WTC11 (cell line): ENCODE measurements at regions not wholly inside any gene's neighbourhood (a gene's known extent, or its start where the extent isn't known, plus 50 kb on each side); places are given as distances from the start of the nearest gene placed in this dataset.

Source experiments
- ATAC-seq: fragments of 200-7000 bp; cut with Tn5 transposase; 2 replicates; pipeline ENCODE4 v1.10.0; 2021; ENCODE audit warnings: mild to moderate bottlenecking, moderate library complexity
- CTCF ChIA-PET: fragments of 300-600 bp; sonication (Branson Sonifier 250); formaldehyde crosslinking; loops from one replicate; lab custom pipeline; 2021; ENCODE audit warnings: antibody characterized with exemption; lab: Charles Lee
- POLR2A ChIA-PET: fragments of 350-600 bp; sonication (Branson Sonifier 250); formaldehyde crosslinking; loops from one replicate; lab custom pipeline; 2021; ENCODE audit warnings: antibody characterized with exemption; lab: Charles Lee
- DNase-seq: peaks from one replicate; pipeline ENCODE4 v3.0.0; 2021; ENCODE audit warnings: low spot score
- H3K27ac Mint-ChIP-seq: 2 replicates; pipeline ENCODE4 v1.8.0; 2021; ENCODE audit warnings: mixed read lengths
- H3K27me3 Mint-ChIP-seq: 2 replicates; pipeline ENCODE4 v1.8.0; 2021; ENCODE audit warnings: low read depth, mild to moderate bottlenecking, moderate library complexity, mixed read lengths
- H3K36me3 Mint-ChIP-seq: 2 replicates; pipeline ENCODE4 v1.8.0; 2021; ENCODE audit warnings: mixed read lengths
- H3K4me1 Mint-ChIP-seq: 2 replicates; pipeline ENCODE4 v1.8.0; 2022; ENCODE audit warnings: mixed read lengths
- H3K4me3 Mint-ChIP-seq: 2 replicates; pipeline ENCODE4 v1.8.0; 2021; ENCODE audit warnings: mild to moderate bottlenecking, moderate library complexity, mixed read lengths
- H3K9me3 Mint-ChIP-seq: 2 replicates; pipeline ENCODE4 v1.8.0; 2021; ENCODE audit warnings: mixed read lengths
- CREB1 ChIP-seq: sonication (generic); formaldehyde crosslinking; IDR thresholded peaks from 2 replicates; pipeline ENCODE4 v1.8.0; 2023; ENCODE audit warnings: mild to moderate bottlenecking, missing genetic modification reagents
- GTF2I ChIP-seq: fragments of 250-450 bp; sonication (Bioruptor Pico); conservative IDR thresholded peaks from 2 replicates; pipeline ENCODE4 v1.4.0; 2021; ENCODE audit warnings: mild to moderate bottlenecking
- JUN ChIP-seq: sonication (generic); formaldehyde crosslinking; IDR thresholded peaks from 2 replicates; pipeline ENCODE4 v1.8.0; 2023; ENCODE audit warnings: mild to moderate bottlenecking, missing genetic modification reagents
- NFATC4 ChIP-seq: fragments of 250-450 bp; sonication (Bioruptor Pico); IDR thresholded peaks from 2 replicates; pipeline ENCODE4 v1.9.0; 2021; ENCODE audit warnings: mild to moderate bottlenecking
- NR3C1 ChIP-seq: sonication (generic); formaldehyde crosslinking; conservative IDR thresholded peaks from 2 replicates; pipeline ENCODE4 v1.8.1; 2023; ENCODE audit warnings: low read depth, mild to moderate bottlenecking, missing genetic modification reagents
- SMAD3 ChIP-seq: sonication (generic); formaldehyde crosslinking; IDR thresholded peaks from 2 replicates; pipeline ENCODE4 v1.8.0; 2022; ENCODE audit warnings: missing genetic modification reagents, mild to moderate bottlenecking, borderline replicate concordance
- SOX15 ChIP-seq: fragments of 250-450 bp; sonication (Bioruptor Pico); IDR thresholded peaks from 2 replicates; pipeline ENCODE4 v1.9.0; 2021; ENCODE audit warnings: mild to moderate bottlenecking
- SP1 ChIP-seq: sonication (generic); formaldehyde crosslinking; conservative IDR thresholded peaks from 2 replicates; pipeline ENCODE4 v1.8.1; 2022; ENCODE audit warnings: missing genetic modification reagents
- ZBTB21 ChIP-seq: sonication (generic); formaldehyde crosslinking; IDR thresholded peaks from 2 replicates; pipeline ENCODE4 v1.8.1; 2023; ENCODE audit warnings: mild to moderate bottlenecking, missing genetic modification reagents, borderline replicate concordance
- ZNF263 ChIP-seq: sonication (generic); formaldehyde crosslinking; IDR thresholded peaks from 2 replicates; pipeline ENCODE4 v1.8.1; 2022; ENCODE audit warnings: low read depth, mild to moderate bottlenecking, moderate library complexity, missing genetic modification reagents
- ZNF416 ChIP-seq: fragments of 250-450 bp; sonication (Bioruptor Pico); IDR thresholded peaks from 2 replicates; pipeline ENCODE4 v1.9.0; 2021; ENCODE audit warnings: mild to moderate bottlenecking, inconsistent platforms
- TF ChIP-seq, protein P1 (sequence below): fragments of 250-450 bp; sonication (Bioruptor Pico); IDR thresholded peaks from 2 replicates; pipeline ENCODE4 v1.9.0; 2021; ENCODE audit warnings: mild to moderate bottlenecking
- TF ChIP-seq, protein P2 (sequence below): fragments of 250-450 bp; sonication (Bioruptor Pico); conservative IDR thresholded peaks from 2 replicates; pipeline ENCODE4 v1.9.0; 2021; ENCODE audit warnings: mild to moderate bottlenecking
- TF ChIP-seq, protein P3 (sequence below): fragments of 250-450 bp; sonication (Bioruptor Pico); IDR thresholded peaks from 2 replicates; pipeline ENCODE4 v1.9.0; 2021; ENCODE audit warnings: moderate library complexity, mild to moderate bottlenecking, inconsistent platforms, borderline replicate concordance
- TF ChIP-seq, protein P4 (sequence below): sonication (generic); formaldehyde crosslinking; IDR thresholded peaks from 2 replicates; pipeline ENCODE4 v1.8.0; 2022; ENCODE audit warnings: mild to moderate bottlenecking, missing genetic modification reagents
- TF ChIP-seq, protein P5 (sequence below): fragments of 200-600 bp; IDR thresholded peaks from 2 replicates; pipeline ENCODE4 v1.8.0; 2022; ENCODE audit warnings: antibody characterized with exemption
- TF ChIP-seq, protein P6 (sequence below): sonication (generic); formaldehyde crosslinking; IDR thresholded peaks from 2 replicates; pipeline ENCODE4 v1.8.1; 2023; ENCODE audit warnings: mild to moderate bottlenecking, missing genetic modification reagents
- TF ChIP-seq, protein P7 (sequence below): sonication (generic); formaldehyde crosslinking; IDR thresholded peaks from 2 replicates; pipeline ENCODE4 v1.8.1; 2022; ENCODE audit warnings: mild to moderate bottlenecking, moderate library complexity, missing genetic modification reagents

DNA sequence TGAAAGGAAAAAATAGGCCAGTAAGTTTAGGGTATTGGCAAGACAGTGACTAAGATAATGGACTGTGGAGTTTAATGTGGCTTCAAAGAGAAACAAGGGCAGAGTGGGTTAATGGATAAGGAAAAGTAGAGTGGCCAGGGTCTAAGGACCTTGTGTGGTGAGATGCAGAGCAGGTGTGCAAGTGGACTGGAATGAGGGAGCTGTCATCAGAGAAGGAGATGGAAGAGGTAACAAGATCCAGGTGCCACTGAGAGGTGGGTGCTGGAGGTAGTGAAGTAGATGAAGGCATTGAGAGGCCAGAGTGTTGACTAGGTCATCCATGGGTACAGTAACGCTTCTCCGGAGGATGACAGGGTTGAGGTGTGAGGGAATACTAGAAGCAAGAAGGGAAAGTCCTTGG, 136.1 kb downstream of the QRSL1 start:
- ATAC-seq, result no peak
- no peak overlapping the region for H3K27ac Mint-ChIP-seq
- ChIA-PET POLR2A (no interaction called here), CTCF (no interaction called here)
- no peak overlapping the region for H3K4me3 Mint-ChIP-seq
- H3K36me3 Mint-ChIP-seq, result peaks cover 18% of the 10 kb centered on the region
- H3K9me3 Mint-ChIP-seq, result peaks cover 27% of the 10 kb centered on the region
- no peak for DNase-seq
- H3K4me1 Mint-ChIP-seq, result no peaks in the 10 kb centered on the region
- TF ChIP-seq, protein P1, sequence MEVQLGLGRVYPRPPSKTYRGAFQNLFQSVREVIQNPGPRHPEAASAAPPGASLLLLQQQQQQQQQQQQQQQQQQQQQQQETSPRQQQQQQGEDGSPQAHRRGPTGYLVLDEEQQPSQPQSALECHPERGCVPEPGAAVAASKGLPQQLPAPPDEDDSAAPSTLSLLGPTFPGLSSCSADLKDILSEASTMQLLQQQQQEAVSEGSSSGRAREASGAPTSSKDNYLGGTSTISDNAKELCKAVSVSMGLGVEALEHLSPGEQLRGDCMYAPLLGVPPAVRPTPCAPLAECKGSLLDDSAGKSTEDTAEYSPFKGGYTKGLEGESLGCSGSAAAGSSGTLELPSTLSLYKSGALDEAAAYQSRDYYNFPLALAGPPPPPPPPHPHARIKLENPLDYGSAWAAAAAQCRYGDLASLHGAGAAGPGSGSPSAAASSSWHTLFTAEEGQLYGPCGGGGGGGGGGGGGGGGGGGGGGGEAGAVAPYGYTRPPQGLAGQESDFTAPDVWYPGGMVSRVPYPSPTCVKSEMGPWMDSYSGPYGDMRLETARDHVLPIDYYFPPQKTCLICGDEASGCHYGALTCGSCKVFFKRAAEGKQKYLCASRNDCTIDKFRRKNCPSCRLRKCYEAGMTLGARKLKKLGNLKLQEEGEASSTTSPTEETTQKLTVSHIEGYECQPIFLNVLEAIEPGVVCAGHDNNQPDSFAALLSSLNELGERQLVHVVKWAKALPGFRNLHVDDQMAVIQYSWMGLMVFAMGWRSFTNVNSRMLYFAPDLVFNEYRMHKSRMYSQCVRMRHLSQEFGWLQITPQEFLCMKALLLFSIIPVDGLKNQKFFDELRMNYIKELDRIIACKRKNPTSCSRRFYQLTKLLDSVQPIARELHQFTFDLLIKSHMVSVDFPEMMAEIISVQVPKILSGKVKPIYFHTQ, result no peak
- TF ChIP-seq NFATC4 (no peak), ZBTB21 (no peak), SOX15 (CRISPR knock-in tag) (no peak), SMAD3 (no peak), ZNF416 (CRISPR knock-in tag) (no peak), JUN (CRISPR knock-in tag) (no peak), SP1 (no peak), CREB1 (no peak), ZNF263 (CRISPR knock-in tag) (no peak), GTF2I (CRISPR knock-in tag) (no peak), NR3C1 (no peak)
- TF ChIP-seq, protein P2, sequence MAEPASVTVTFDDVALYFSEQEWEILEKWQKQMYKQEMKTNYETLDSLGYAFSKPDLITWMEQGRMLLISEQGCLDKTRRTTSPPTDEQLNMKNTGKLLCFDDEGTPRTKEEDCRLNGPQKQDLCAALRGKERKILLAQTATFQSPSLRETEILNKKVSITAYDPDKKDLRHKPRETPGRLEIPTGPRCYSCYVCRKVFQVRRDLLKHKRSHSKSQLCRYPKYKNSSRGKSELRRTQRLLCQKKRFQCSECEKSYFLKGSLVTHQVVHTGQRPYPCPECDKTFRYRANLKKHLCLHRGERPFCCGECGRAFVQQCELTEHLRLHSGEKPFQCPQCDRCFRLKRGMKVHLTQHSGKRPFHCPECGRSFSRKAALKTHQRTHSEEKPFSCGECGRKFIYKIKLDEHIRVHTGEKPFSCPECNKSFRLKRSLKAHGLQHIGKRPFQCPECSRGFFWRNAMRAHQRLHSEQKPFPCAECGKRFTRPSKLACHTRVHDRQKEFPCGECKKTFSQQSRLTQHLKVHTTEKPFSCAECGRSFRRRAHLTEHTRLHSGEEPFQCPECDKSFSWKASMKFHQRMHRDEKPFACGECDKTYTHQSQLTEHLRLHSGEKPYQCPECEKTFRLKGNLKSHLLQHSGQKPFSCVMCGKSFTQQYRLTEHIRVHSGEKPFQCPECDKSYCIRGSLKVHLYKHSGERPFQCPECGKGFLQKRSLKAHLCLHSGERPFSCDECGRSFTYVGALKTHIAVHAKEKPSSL, result no peak
- TF ChIP-seq, protein P3, sequence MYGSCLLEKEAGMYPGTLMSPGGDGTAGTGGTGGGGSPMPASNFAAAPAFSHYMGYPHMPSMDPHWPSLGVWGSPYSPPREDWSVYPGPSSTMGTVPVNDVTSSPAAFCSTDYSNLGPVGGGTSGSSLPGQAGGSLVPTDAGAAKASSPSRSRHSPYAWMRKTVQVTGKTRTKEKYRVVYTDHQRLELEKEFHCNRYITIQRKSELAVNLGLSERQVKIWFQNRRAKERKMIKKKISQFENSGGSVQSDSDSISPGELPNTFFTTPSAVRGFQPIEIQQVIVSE (CRISPR knock-in tag), result no peak
- TF ChIP-seq, protein P4, sequence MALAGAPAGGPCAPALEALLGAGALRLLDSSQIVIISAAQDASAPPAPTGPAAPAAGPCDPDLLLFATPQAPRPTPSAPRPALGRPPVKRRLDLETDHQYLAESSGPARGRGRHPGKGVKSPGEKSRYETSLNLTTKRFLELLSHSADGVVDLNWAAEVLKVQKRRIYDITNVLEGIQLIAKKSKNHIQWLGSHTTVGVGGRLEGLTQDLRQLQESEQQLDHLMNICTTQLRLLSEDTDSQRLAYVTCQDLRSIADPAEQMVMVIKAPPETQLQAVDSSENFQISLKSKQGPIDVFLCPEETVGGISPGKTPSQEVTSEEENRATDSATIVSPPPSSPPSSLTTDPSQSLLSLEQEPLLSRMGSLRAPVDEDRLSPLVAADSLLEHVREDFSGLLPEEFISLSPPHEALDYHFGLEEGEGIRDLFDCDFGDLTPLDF (CRISPR knock-in tag), result no peak
- TF ChIP-seq, protein P5, sequence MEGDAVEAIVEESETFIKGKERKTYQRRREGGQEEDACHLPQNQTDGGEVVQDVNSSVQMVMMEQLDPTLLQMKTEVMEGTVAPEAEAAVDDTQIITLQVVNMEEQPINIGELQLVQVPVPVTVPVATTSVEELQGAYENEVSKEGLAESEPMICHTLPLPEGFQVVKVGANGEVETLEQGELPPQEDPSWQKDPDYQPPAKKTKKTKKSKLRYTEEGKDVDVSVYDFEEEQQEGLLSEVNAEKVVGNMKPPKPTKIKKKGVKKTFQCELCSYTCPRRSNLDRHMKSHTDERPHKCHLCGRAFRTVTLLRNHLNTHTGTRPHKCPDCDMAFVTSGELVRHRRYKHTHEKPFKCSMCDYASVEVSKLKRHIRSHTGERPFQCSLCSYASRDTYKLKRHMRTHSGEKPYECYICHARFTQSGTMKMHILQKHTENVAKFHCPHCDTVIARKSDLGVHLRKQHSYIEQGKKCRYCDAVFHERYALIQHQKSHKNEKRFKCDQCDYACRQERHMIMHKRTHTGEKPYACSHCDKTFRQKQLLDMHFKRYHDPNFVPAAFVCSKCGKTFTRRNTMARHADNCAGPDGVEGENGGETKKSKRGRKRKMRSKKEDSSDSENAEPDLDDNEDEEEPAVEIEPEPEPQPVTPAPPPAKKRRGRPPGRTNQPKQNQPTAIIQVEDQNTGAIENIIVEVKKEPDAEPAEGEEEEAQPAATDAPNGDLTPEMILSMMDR, result no peak
- TF ChIP-seq, protein P6, sequence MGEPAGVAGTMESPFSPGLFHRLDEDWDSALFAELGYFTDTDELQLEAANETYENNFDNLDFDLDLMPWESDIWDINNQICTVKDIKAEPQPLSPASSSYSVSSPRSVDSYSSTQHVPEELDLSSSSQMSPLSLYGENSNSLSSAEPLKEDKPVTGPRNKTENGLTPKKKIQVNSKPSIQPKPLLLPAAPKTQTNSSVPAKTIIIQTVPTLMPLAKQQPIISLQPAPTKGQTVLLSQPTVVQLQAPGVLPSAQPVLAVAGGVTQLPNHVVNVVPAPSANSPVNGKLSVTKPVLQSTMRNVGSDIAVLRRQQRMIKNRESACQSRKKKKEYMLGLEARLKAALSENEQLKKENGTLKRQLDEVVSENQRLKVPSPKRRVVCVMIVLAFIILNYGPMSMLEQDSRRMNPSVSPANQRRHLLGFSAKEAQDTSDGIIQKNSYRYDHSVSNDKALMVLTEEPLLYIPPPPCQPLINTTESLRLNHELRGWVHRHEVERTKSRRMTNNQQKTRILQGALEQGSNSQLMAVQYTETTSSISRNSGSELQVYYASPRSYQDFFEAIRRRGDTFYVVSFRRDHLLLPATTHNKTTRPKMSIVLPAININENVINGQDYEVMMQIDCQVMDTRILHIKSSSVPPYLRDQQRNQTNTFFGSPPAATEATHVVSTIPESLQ, result no peak
- TF ChIP-seq, protein P7, sequence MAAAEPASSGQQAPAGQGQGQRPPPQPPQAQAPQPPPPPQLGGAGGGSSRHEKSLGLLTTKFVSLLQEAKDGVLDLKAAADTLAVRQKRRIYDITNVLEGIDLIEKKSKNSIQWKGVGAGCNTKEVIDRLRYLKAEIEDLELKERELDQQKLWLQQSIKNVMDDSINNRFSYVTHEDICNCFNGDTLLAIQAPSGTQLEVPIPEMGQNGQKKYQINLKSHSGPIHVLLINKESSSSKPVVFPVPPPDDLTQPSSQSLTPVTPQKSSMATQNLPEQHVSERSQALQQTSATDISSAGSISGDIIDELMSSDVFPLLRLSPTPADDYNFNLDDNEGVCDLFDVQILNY (CRISPR knock-in tag), result no peak
- H3K27me3 Mint-ChIP-seq, result no peaks in the 10 kb centered on the region
